ENCODE measurements at regions not wholly inside any gene's neighbourhood (a gene's known extent, or its start where the extent isn't known, plus 50 kb on each side); places are given as distances from the start of the nearest gene placed in this dataset.

- no peak for TF ChIP-seq CTCF (IDR thresholded peaks at IDR 0.05 in 8 of 11, conservative IDR thresholded peaks at IDR 0.05 in 3 of 11)
- TF ChIP-seq POLR2A (IDR thresholded peaks at IDR 0.05) = no peak
Measured at GRCh38 chr20:53688085-53688484, 94.4 kb upstream of the ZNF217 start.

Measured in spleen (tissue), 7 donors.